ENCODE measurements at regions not wholly inside any gene's neighbourhood (a gene's known extent, or its start where the extent isn't known, plus 50 kb on each side); places are given as distances from the start of the nearest gene placed in this dataset.

DNA sequence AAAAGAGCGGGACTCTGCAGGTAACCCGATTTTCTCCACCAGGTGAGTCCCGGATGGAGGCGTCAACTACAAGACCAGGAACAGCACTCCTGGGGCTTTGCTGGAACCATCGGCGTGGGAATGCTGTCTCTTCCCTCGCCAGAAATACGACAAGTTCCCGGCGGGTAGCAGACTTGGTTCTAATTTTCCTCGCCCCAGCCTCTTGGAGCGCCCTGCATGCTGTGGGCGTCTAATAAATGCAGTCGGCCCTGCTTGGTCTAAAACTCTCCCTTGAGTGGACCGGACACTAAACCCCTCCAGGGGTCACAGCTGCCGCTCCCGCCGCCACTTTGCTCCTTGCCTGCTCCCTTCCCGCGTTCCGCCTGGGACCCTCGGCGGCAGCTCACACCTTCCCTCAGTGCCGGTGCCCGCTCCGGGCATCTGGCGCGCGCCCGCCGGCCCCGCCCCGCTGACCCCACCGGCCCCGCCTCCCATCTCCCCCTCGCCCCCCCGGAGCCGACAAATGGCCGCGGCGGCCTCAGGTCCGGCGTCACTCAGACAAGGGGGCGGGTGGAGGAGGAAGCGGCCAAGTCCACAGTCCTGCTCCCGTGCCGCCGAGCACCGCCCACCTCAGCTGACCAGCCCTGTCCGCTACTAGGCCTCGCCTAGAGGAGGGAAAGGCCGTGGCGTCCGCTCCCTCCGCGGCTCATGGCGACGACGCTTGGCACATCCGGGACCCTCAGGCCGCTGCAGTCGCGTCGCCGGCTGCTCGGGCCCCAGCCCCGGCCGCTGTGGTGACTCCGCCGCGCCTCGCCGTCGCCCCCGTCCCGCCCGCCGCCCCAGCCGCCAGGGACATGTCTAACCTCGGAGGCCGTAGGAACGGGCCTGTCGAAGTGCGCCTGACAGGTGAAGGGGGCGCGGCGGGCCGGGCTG, 65.8 kb downstream of the KPNA2 start (continued):
- no peak for TF ChIP-seq THYN1 (CRISPR knock-in tag; IDR thresholded peaks at IDR 0.05; ENCODE audit: borderline replicate concordance, low read depth)
- TF ChIP-seq ZNF362 (CRISPR knock-in tag; IDR thresholded peaks at IDR 0.05; ENCODE audit: borderline replicate concordance): peak; percentile 71; the same call in 1 of the 2 replicates
- peak; percentile 80 for TF ChIP-seq TP53 (CRISPR knock-in tag; conservative IDR thresholded peaks at IDR 0.05)
- TF ChIP-seq MEIS2 (CRISPR knock-in tag; IDR thresholded peaks at IDR 0.05): peak; percentile 97
- peak; percentile 87 for TF ChIP-seq THAP11 (CRISPR knock-in tag; IDR thresholded peaks at IDR 0.05)
- peak; percentile 92; the same call in 1 of the 2 replicates for TF ChIP-seq ZNF333 (CRISPR knock-in tag; IDR thresholded peaks at IDR 0.05; ENCODE audit: borderline replicate concordance)
- TF ChIP-seq SP140L (CRISPR knock-in tag; IDR thresholded peaks at IDR 0.05; ENCODE audit: borderline replicate concordance): no peak
- TF ChIP-seq, protein P1, sequence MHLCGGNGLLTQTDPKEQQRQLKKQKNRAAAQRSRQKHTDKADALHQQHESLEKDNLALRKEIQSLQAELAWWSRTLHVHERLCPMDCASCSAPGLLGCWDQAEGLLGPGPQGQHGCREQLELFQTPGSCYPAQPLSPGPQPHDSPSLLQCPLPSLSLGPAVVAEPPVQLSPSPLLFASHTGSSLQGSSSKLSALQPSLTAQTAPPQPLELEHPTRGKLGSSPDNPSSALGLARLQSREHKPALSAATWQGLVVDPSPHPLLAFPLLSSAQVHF (CRISPR knock-in tag; IDR thresholded peaks at IDR 0.05): no peak; the same call in none of the 2 replicates

GRCh38 chr17:68101987-68102314, 66.4 kb downstream of the KPNA2 start:
- BruUV-seq (replicated peaks): no TSS peak
- FAIRE-seq: no peak
- intact Hi-C loops (cut with micrococcal nuclease; ENCODE audit: unreplicated experiment): loop anchor here (2.0 kb wide), 1 partner anchor 355 kb away; the partner anchor contains the start of gene WIPI1
- no peak for TF ChIP-seq IRX3 (CRISPR knock-in tag; IDR thresholded peaks at IDR 0.05; ENCODE audit: borderline replicate concordance, low read depth)
- no peak for TF ChIP-seq NR3C1 (CRISPR knock-in tag; IDR thresholded peaks at IDR 0.05)
- no peak for TF ChIP-seq ZNF280D (CRISPR knock-in tag; IDR thresholded peaks at IDR 0.05)
- no peak for TF ChIP-seq ZNF12 (CRISPR knock-in tag; IDR thresholded peaks at IDR 0.05)
- TF ChIP-seq TAF1 (CRISPR knock-in tag; IDR thresholded peaks at IDR 0.05): no peak
- TF ChIP-seq ZBTB44 (CRISPR knock-in tag; IDR thresholded peaks at IDR 0.05): no peak
- TF ChIP-seq PAX8 (CRISPR knock-in tag; IDR thresholded peaks at IDR 0.05; ENCODE audit: borderline replicate concordance): 0 out of 2 replicates have a peak, but pooled peaks have one; percentile 28

More at GRCh38 chr17:68101987-68102314, 66.4 kb downstream of the KPNA2 start:
- DNase-seq (ENCODE audit: low spot score): no peak
- H3K27me3 ChIP-seq (ENCODE audit: control insufficient read depth in 1 of 2, insufficient read depth in 2 of 2, low read length in 2 of 2): no peaks in the 10 kb centered on the region; a peak in 1 of 5 replicates
- ATAC-seq: no peak
- H3K4me3 ChIP-seq (replicated peaks in 1 of 3; ENCODE audit: insufficient read depth in 1 of 3, low read depth in 2 of 3, low read length in 3 of 3): peak overlapping the region; percentile 79 to 83 (median 82)
- POLR2A ChIA-PET: interaction anchor here (0.6 to 2.1 kb wide), 4 partner anchors 15 to 386 kb away, joined by 3 to 7 read pairs (median 4); no protein-coding TSS in a partner anchor
- no peaks in the 10 kb centered on the region for H4K20me1 ChIP-seq (ENCODE audit: insufficient read depth, low read length)
- in situ Hi-C loops (cut with HindIII; ENCODE audit: extremely low pct_ligation_motif_present, low pct_unique_long_range_greater_than_20kb): no loop called here
- peak overlapping the region; percentile 72 for H3K27ac ChIP-seq (ENCODE audit: extremely low read length, insufficient read depth, low read length)
- no peaks in the 10 kb centered on the region for H3K36me3 ChIP-seq (replicated peaks in 1 of 2; ENCODE audit: control insufficient read depth in 1 of 2, insufficient read depth in 2 of 2, low read length in 2 of 2)
- 2% methylated on average over 14 of the region's 20 CpGs for WGBS (ENCODE audit: low lambda C conversion rate)
- peak overlapping the region; percentile 85 for H3K4me2 ChIP-seq (ENCODE audit: low read depth, low read length)
- peaks cover 39% of the 10 kb centered on the region for H3K4me1 ChIP-seq (ENCODE audit: insufficient read depth, low read length)
- no peaks in the 10 kb centered on the region for H3K9me3 ChIP-seq (ENCODE audit: low read length)
- H3K79me2 ChIP-seq (ENCODE audit: insufficient read depth, low read length): peaks cover 29% of the 10 kb centered on the region
- CTCF ChIA-PET (ENCODE audit: low intra/inter-chr PET ratio, low total read pairs): no interaction called here
- peak overlapping the region; percentile 79 for H3K9ac ChIP-seq (ENCODE audit: insufficient read depth, low read depth, low read length)
- H2AFZ ChIP-seq (ENCODE audit: low read length): no peak overlapping the region

Measured in HepG2 (cell line).